ENCODE measurements at regions not wholly inside any gene's neighbourhood (a gene's known extent, or its start where the extent isn't known, plus 50 kb on each side); places are given as distances from the start of the nearest gene placed in this dataset.

DNA sequence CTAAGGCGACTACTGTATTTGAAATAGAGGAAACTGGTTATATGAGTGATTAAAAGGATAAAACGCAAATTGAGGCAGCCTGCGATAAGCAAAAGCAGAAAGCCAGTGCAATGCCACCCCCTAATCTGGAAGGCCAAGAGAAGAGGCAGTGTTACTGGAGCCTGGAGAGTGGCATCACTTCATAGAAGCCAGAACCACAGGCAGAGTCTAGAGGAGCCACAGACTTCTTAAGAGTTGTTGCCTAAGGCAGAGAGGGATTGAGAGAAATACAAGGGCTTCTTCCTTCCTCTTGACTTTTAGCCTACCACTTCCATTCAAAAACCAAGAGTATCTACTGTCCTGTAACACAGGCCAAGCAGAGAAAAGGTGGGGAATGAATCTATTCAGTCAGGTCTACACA lies 94.9 kb upstream of the SKAP2 start:
- H2AFZ ChIP-seq (ENCODE audit: low read length), result peak overlapping the region; percentile 59
- peak overlapping the region; percentile 48 for H3K4me2 ChIP-seq (ENCODE audit: low read length)
- H3K79me2 ChIP-seq (ENCODE audit: low read length), result no peaks in the 10 kb centered on the region
- peaks cover 20% of the 10 kb centered on the region for H3K4me1 ChIP-seq (ENCODE audit: insufficient read depth, low read length)
- H3F3A ChIP-seq (ENCODE audit: low read length, unreplicated experiment), result peaks cover 9% of the 10 kb centered on the region
- ChIA-PET POLR2A (ENCODE audit: unreplicated experiment) (no interaction called here), CTCF (no interaction called here)
- H3K9ac ChIP-seq (ENCODE audit: low read length), result peak overlapping the region; percentile 49
- BruUV-seq (replicated peaks), result no TSS peak
- H3K9me3 ChIP-seq (ENCODE audit: low read length), result no peaks in the 10 kb centered on the region
- ATAC-seq, result peak; percentile 33
- H3K36me3 ChIP-seq (ENCODE audit: low read depth, low read length), result no peaks in the 10 kb centered on the region
- no peaks in the 10 kb centered on the region for H3K9me2 ChIP-seq (replicated peaks; ENCODE audit: low read length)
- intact Hi-C loops (cut with micrococcal nuclease), result no loop called here
- TF ChIP-seq EZH2phosphoT487 (IDR thresholded peaks at IDR 0.05; ENCODE audit: borderline replicate concordance, low read length) (no peak), CTCF (conservative IDR thresholded peaks at IDR 0.05; ENCODE audit: low read depth, low read length) (no peak), EZH2 (IDR thresholded peaks at IDR 0.05; ENCODE audit: low read length, unreplicated experiment) (no peak)
- DNase-seq, result peak; percentile 2
- no peaks in the 10 kb centered on the region for H3K27me3 ChIP-seq (ENCODE audit: low read length)
- H4K20me1 ChIP-seq (ENCODE audit: low read length), result no peaks in the 10 kb centered on the region
- peak overlapping the region; percentile 86 for H3K27ac ChIP-seq (ENCODE audit: low read length)
- H3K4me3 ChIP-seq (ENCODE audit: low read length), result no peak overlapping the region

- Histone ChIP-seq H3K4me3 (ENCODE audit: low read length) (no peak overlapping the region), H3F3A (ENCODE audit: low read length, unreplicated experiment) (peaks cover 9% of the 10 kb centered on the region), H3K27me3 (ENCODE audit: low read length) (no peaks in the 10 kb centered on the region), H3K4me2 (ENCODE audit: low read length) (peak overlapping the region; percentile 48), H3K9me2 (replicated peaks; ENCODE audit: low read length) (no peaks in the 10 kb centered on the region), H3K79me2 (ENCODE audit: low read length) (no peaks in the 10 kb centered on the region), H4K20me1 (ENCODE audit: low read length) (no peaks in the 10 kb centered on the region), H3K36me3 (ENCODE audit: low read depth, low read length) (no peaks in the 10 kb centered on the region), H3K9ac (ENCODE audit: low read length) (peak overlapping the region; percentile 49), H3K9me3 (ENCODE audit: low read length) (no peaks in the 10 kb centered on the region), H3K27ac (ENCODE audit: low read length) (peak overlapping the region; percentile 86), H3K4me1 (ENCODE audit: insufficient read depth, low read length) (peaks cover 20% of the 10 kb centered on the region), H2AFZ (ENCODE audit: low read length) (peak overlapping the region; percentile 59)
- ATAC-seq (peak; percentile 96), DNase-seq (peak; percentile 93)
- intact Hi-C loops (cut with micrococcal nuclease), result no loop called here
- ChIA-PET CTCF (no interaction called here), POLR2A (ENCODE audit: unreplicated experiment) (interaction anchor here (0.6 kb wide), 1 partner anchor 674 kb away, joined by 3 read pairs; no protein-coding TSS in a partner anchor)
- TF ChIP-seq CTCF (conservative IDR thresholded peaks at IDR 0.05; ENCODE audit: low read depth, low read length) (no peak), EZH2 (IDR thresholded peaks at IDR 0.05; ENCODE audit: low read length, unreplicated experiment) (no peak), EZH2phosphoT487 (IDR thresholded peaks at IDR 0.05; ENCODE audit: borderline replicate concordance, low read length) (no peak)
- no TSS peak for BruUV-seq (replicated peaks)
Measured at GRCh38 chr7:26958834-26959233, 94.4 kb upstream of the SKAP2 start.

- DNase-seq (no peak), ATAC-seq (no peak)
- H3K4me2 ChIP-seq (ENCODE audit: low read length), result no peak overlapping the region
- CTCF ChIA-PET, result no interaction called here
- H3K9ac ChIP-seq (ENCODE audit: low read length), result no peak overlapping the region
- no peaks in the 10 kb centered on the region for H3K27me3 ChIP-seq (ENCODE audit: low read length)
- no peaks in the 10 kb centered on the region for H3K9me2 ChIP-seq (replicated peaks; ENCODE audit: low read length)
- H2AFZ ChIP-seq (ENCODE audit: low read length), result no peak overlapping the region
- H3K27ac ChIP-seq (ENCODE audit: low read length), result no peak overlapping the region
- no TSS peak for BruUV-seq (replicated peaks)
- intact Hi-C loops (cut with micrococcal nuclease), result no loop called here
- no peak overlapping the region for H3K4me3 ChIP-seq (ENCODE audit: low read length)
- POLR2A ChIA-PET (ENCODE audit: unreplicated experiment), result no interaction called here
- peaks cover 9% of the 10 kb centered on the region for H3F3A ChIP-seq (ENCODE audit: low read length, unreplicated experiment)
- no peaks in the 10 kb centered on the region for H3K9me3 ChIP-seq (ENCODE audit: low read length)
- TF ChIP-seq EZH2 (IDR thresholded peaks at IDR 0.05; ENCODE audit: low read length, unreplicated experiment) (no peak), EZH2phosphoT487 (IDR thresholded peaks at IDR 0.05; ENCODE audit: borderline replicate concordance, low read length) (no peak), CTCF (conservative IDR thresholded peaks at IDR 0.05; ENCODE audit: low read depth, low read length) (no peak)
- H4K20me1 ChIP-seq (ENCODE audit: low read length), result no peaks in the 10 kb centered on the region
- H3K36me3 ChIP-seq (ENCODE audit: low read depth, low read length), result no peaks in the 10 kb centered on the region
- peaks cover 20% of the 10 kb centered on the region for H3K4me1 ChIP-seq (ENCODE audit: insufficient read depth, low read length)
- no peaks in the 10 kb centered on the region for H3K79me2 ChIP-seq (ENCODE audit: low read length)
Measured at GRCh38 chr7:26955516-26955915, 91.1 kb upstream of the SKAP2 start.

All from PC-3 (cell line).